Limb (tissue), 2 donors: ENCODE measurements at regions not wholly inside any gene's neighbourhood (a gene's known extent, or its start where the extent isn't known, plus 50 kb on each side); places are given as distances from the start of the nearest gene placed in this dataset.

Source experiments
- DNase-seq, 2 donors: peaks; one replicate each; pipeline ENCODE4 v3.0.0-alpha.2; 2016; ENCODE audit errors: extremely low spot score in 2 of 2

GRCh38 chr3:157746391-157746790 lies 243.2 kb upstream of the VEPH1 start:
- no peak for DNase-seq

- DNase-seq = no peak
These were observed 238.4 kb upstream of the VEPH1 start for GRCh38 chr3:157741607-157742006.

- no peak for DNase-seq
These were observed 235.2 kb upstream of the VEPH1 start for GRCh38 chr3:157738441-157738840.

- DNase-seq = no peak
These were observed 215.6 kb upstream of the VEPH1 start for GRCh38 chr3:157718800-157719199.

- DNase-seq = no peak
These were observed 209.9 kb upstream of the VEPH1 start for GRCh38 chr3:157713101-157713500.

- no peak for DNase-seq
These were observed 202.0 kb upstream of the VEPH1 start for GRCh38 chr3:157705258-157705657.

- DNase-seq = no peak
These were observed 197.2 kb upstream of the VEPH1 start for GRCh38 chr3:157700405-157700804.

GRCh38 chr3:157695586-157695985 lies 192.4 kb upstream of the VEPH1 start:
- no peak for DNase-seq

- no peak for DNase-seq
These were observed 191.9 kb upstream of the VEPH1 start for GRCh38 chr3:157695103-157695502.

GRCh38 chr3:157693762-157694161 lies 190.5 kb upstream of the VEPH1 start:
- DNase-seq = no peak

- DNase-seq = no peak
These were observed 189.3 kb upstream of the VEPH1 start for GRCh38 chr3:157692468-157692867.

- no peak for DNase-seq
These were observed 180.5 kb upstream of the VEPH1 start for GRCh38 chr3:157683668-157684067.

GRCh38 chr3:157672061-157672460 lies 168.8 kb upstream of the VEPH1 start:
- peak in 1 of 2 donors; percentile 18 for DNase-seq

- DNase-seq = no peak
These were observed 168.4 kb upstream of the VEPH1 start for GRCh38 chr3:157671656-157672055.

- no peak for DNase-seq
These were observed 166.2 kb upstream of the VEPH1 start for GRCh38 chr3:157669416-157669815.

- no peak for DNase-seq
These were observed 164.3 kb upstream of the VEPH1 start for GRCh38 chr3:157667493-157667892.

GRCh38 chr3:157662171-157662570 lies 159.0 kb upstream of the VEPH1 start:
- no peak for DNase-seq

- no peak for DNase-seq
These were observed 157.6 kb upstream of the VEPH1 start for GRCh38 chr3:157660847-157661246.

GRCh38 chr3:157652366-157652765 lies 149.2 kb upstream of the VEPH1 start:
- no peak for DNase-seq

- DNase-seq = no peak
These were observed 147.5 kb upstream of the VEPH1 start for GRCh38 chr3:157650699-157651098.

GRCh38 chr3:157650172-157650571 lies 147.0 kb upstream of the VEPH1 start:
- DNase-seq = no peak

GRCh38 chr3:157649511-157649910 lies 146.3 kb upstream of the VEPH1 start:
- no peak for DNase-seq

- no peak for DNase-seq
These were observed 144.6 kb upstream of the VEPH1 start for GRCh38 chr3:157647820-157648219.

GRCh38 chr3:157639756-157640426 lies 136.7 kb upstream of the VEPH1 start:
- DNase-seq = no peak
